Liver (tissue), 3 donors: ENCODE measurements at regions not wholly inside any gene's neighbourhood (a gene's known extent, or its start where the extent isn't known, plus 50 kb on each side); places are given as distances from the start of the nearest gene placed in this dataset.

Source experiments
- ATF3 ChIP-seq: IDR thresholded peaks from 2 replicates; pipeline ENCODE4 v1.6.1; 2016; ENCODE audit warnings: antibody characterized with exemption
- FOXA1 ChIP-seq: IDR thresholded peaks from 2 replicates; pipeline ENCODE4 v1.6.1; 2016; ENCODE audit warnings: antibody characterized with exemption
- FOXA2 ChIP-seq: IDR thresholded peaks from 2 replicates; pipeline ENCODE4 v1.6.1; 2016; ENCODE audit warnings: antibody characterized with exemption
- GABPA ChIP-seq, 2 donors: IDR thresholded peaks in 1 of 2; conservative IDR thresholded peaks in 1 of 2; 2 replicates each; pipeline ENCODE4 v1.6.1; 2016; ENCODE audit warnings: antibody characterized with exemption in 2 of 2, mild to moderate bottlenecking in 1 of 2, moderate library complexity in 1 of 2
- JUND ChIP-seq, 2 donors: IDR thresholded peaks; 2 replicates each; pipeline ENCODE4 v1.6.1; 2016; ENCODE audit warnings: antibody characterized with exemption in 2 of 2
- RAD21 ChIP-seq, 2 donors: IDR thresholded peaks; 2 replicates each; pipeline ENCODE4 v1.6.1; 2016; ENCODE audit warnings: antibody characterized with exemption in 2 of 2, mild to moderate bottlenecking in 2 of 2
- RXRA ChIP-seq, 2 donors: IDR thresholded peaks; 2 replicates each; pipeline ENCODE4 v1.6.1; 2017 to 2018; ENCODE audit warnings: antibody characterized with exemption in 2 of 2, mild to moderate bottlenecking in 1 of 2
- SP1 ChIP-seq: IDR thresholded peaks from 2 replicates; pipeline ENCODE4 v1.6.1; 2018; ENCODE audit warnings: antibody characterized with exemption, mild to moderate bottlenecking
- TAF1 ChIP-seq: conservative IDR thresholded peaks from 2 replicates; pipeline ENCODE4 v1.6.1; 2016; ENCODE audit warnings: antibody characterized with exemption, mild to moderate bottlenecking
- YY1 ChIP-seq: IDR thresholded peaks from 2 replicates; pipeline ENCODE4 v1.6.1; 2016; ENCODE audit warnings: antibody characterized with exemption, mild to moderate bottlenecking
- ZBTB33 ChIP-seq: IDR thresholded peaks from 2 replicates; pipeline ENCODE4 v1.6.1; 2016; ENCODE audit warnings: antibody characterized with exemption
- TF ChIP-seq, protein P1 (sequence below): fragments of 150-350 bp; IDR thresholded peaks from 2 replicates; pipeline ENCODE4 v1.5.1; 2017; ENCODE audit warnings: improper control_type of control experiment, low read depth, low read length; ENCODE audit not compliant: missing input control
- TF ChIP-seq, protein P2 (sequence below): IDR thresholded peaks from 2 replicates; pipeline ENCODE4 v1.6.1; 2016; ENCODE audit warnings: antibody characterized with exemption, mild to moderate bottlenecking
- TF ChIP-seq, protein P3 (sequence below): IDR thresholded peaks from 2 replicates; pipeline ENCODE4 v1.6.1; 2016; ENCODE audit warnings: antibody characterized with exemption
- donor health status: healthy.
- donor health status: healthy.

DNA sequence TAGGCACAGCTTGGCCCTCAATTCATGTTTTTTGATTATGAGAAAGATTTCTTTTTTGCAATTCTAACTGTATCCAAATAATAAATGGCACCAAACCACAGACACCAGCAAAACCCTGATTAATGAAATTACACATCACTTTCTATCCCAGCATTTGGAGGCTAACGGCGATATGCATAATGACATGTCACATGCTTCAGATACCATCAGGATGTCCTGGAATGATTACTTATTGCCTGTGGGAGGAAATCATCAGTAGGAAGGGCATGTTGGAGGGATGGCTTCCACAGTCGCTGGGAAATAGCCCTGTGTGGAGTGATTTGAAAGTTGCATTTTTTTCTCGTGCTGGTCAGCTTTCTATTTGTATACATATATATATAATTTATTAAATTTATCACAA, 121.7 kb downstream of the CMPK2 start:
- TF ChIP-seq, protein P1, sequence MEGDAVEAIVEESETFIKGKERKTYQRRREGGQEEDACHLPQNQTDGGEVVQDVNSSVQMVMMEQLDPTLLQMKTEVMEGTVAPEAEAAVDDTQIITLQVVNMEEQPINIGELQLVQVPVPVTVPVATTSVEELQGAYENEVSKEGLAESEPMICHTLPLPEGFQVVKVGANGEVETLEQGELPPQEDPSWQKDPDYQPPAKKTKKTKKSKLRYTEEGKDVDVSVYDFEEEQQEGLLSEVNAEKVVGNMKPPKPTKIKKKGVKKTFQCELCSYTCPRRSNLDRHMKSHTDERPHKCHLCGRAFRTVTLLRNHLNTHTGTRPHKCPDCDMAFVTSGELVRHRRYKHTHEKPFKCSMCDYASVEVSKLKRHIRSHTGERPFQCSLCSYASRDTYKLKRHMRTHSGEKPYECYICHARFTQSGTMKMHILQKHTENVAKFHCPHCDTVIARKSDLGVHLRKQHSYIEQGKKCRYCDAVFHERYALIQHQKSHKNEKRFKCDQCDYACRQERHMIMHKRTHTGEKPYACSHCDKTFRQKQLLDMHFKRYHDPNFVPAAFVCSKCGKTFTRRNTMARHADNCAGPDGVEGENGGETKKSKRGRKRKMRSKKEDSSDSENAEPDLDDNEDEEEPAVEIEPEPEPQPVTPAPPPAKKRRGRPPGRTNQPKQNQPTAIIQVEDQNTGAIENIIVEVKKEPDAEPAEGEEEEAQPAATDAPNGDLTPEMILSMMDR: no peak
- TF ChIP-seq YY1 (no peak), GABPA (IDR thresholded peaks at IDR 0.05 in 1 of 2, conservative IDR thresholded peaks at IDR 0.05 in 1 of 2) (no peak), RAD21 (IDR thresholded peaks at IDR 0.05) (no peak), ZBTB33 (no peak), TAF1 (no peak), SP1 (no peak), ATF3 (no peak), JUND (IDR thresholded peaks at IDR 0.05) (no peak), FOXA1 (no peak), RXRA (IDR thresholded peaks at IDR 0.05) (no peak), FOXA2 (no peak)
- TF ChIP-seq, protein P2, sequence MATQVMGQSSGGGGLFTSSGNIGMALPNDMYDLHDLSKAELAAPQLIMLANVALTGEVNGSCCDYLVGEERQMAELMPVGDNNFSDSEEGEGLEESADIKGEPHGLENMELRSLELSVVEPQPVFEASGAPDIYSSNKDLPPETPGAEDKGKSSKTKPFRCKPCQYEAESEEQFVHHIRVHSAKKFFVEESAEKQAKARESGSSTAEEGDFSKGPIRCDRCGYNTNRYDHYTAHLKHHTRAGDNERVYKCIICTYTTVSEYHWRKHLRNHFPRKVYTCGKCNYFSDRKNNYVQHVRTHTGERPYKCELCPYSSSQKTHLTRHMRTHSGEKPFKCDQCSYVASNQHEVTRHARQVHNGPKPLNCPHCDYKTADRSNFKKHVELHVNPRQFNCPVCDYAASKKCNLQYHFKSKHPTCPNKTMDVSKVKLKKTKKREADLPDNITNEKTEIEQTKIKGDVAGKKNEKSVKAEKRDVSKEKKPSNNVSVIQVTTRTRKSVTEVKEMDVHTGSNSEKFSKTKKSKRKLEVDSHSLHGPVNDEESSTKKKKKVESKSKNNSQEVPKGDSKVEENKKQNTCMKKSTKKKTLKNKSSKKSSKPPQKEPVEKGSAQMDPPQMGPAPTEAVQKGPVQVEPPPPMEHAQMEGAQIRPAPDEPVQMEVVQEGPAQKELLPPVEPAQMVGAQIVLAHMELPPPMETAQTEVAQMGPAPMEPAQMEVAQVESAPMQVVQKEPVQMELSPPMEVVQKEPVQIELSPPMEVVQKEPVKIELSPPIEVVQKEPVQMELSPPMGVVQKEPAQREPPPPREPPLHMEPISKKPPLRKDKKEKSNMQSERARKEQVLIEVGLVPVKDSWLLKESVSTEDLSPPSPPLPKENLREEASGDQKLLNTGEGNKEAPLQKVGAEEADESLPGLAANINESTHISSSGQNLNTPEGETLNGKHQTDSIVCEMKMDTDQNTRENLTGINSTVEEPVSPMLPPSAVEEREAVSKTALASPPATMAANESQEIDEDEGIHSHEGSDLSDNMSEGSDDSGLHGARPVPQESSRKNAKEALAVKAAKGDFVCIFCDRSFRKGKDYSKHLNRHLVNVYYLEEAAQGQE: no peak
- TF ChIP-seq, protein P3, sequence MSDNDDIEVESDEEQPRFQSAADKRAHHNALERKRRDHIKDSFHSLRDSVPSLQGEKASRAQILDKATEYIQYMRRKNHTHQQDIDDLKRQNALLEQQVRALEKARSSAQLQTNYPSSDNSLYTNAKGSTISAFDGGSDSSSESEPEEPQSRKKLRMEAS: no peak
